SK-N-SH treated with all-trans-retinoic acid at 6 μM for 48 hours (cell line): ENCODE measurements at regions not wholly inside any gene's neighbourhood (a gene's known extent, or its start where the extent isn't known, plus 50 kb on each side); places are given as distances from the start of the nearest gene placed in this dataset.

Experiments
- CSRNP3 ChIP-seq: fragments of 250-450 bp; sonication (Bioruptor Pico); IDR thresholded peaks from 2 replicates; pipeline ENCODE4 v1.5.1; 2021; ENCODE audit warnings: mild to moderate bottlenecking, moderate library complexity
- GLIS3 ChIP-seq: fragments of 250-450 bp; sonication (Bioruptor Pico); IDR thresholded peaks from 2 replicates; pipeline ENCODE4 v1.5.0; 2020; ENCODE audit warnings: mild to moderate bottlenecking, moderate library complexity
- PATZ1 ChIP-seq: fragments of 250-450 bp; sonication (Bioruptor Pico); IDR thresholded peaks from 2 replicates; pipeline ENCODE4 v1.8.0; 2020; ENCODE audit warnings: mild to moderate bottlenecking, moderate library complexity, borderline replicate concordance
- ZNF565 ChIP-seq: fragments of 450-650 bp; formaldehyde crosslinking; conservative IDR thresholded peaks from 2 replicates; pipeline ENCODE4 v1.5.0; 2020; ENCODE audit warnings: low read depth, mild to moderate bottlenecking, moderate library complexity

GRCh38 chr12:77402716-77403115 is 337.3 kb upstream of the E2F7 start:
- TF ChIP-seq ZNF565 (CRISPR knock-in tag) (no peak), CSRNP3 (CRISPR knock-in tag) (no peak), GLIS3 (no peak), PATZ1 (CRISPR knock-in tag) (no peak)
